H9 (cell line): ENCODE measurements at regions not wholly inside any gene's neighbourhood (a gene's known extent, or its start where the extent isn't known, plus 50 kb on each side); places are given as distances from the start of the nearest gene placed in this dataset.

Experiments
- DNase-seq: peaks from one replicate; pipeline ENCODE4 v3.0.0-alpha.2; 2017
- H2AFZ ChIP-seq: one replicate; pipeline ENCODE4 v1.6.1; 2013; ENCODE audit warnings: mild to moderate bottlenecking, low read length, control low read depth, moderate library complexity
- H2AK5ac ChIP-seq: 2 replicates; pipeline ENCODE4 v1.6.1; 2013; ENCODE audit warnings: low read length, control low read depth, mixed read lengths; ENCODE audit not compliant: insufficient read length
- H2BK120ac ChIP-seq: one replicate; pipeline ENCODE4 v1.6.1; 2013; ENCODE audit warnings: low read depth, mild to moderate bottlenecking, low read length, control low read depth, inconsistent platforms; ENCODE audit not compliant: poor library complexity, severe bottlenecking
- H2BK12ac ChIP-seq: 2 replicates; pipeline ENCODE4 v1.6.1; 2013; ENCODE audit warnings: low read length, control low read depth, mixed read lengths, low read depth; ENCODE audit not compliant: insufficient read length
- H2BK15ac ChIP-seq: 2 replicates; pipeline ENCODE4 v1.6.1; 2013; ENCODE audit warnings: low read depth, low read length, control low read depth
- H2BK20ac ChIP-seq: one replicate; pipeline ENCODE4 v1.6.1; 2013; ENCODE audit warnings: low read depth, mild to moderate bottlenecking, low read length, control low read depth, inconsistent platforms; ENCODE audit not compliant: poor library complexity, severe bottlenecking
- H2BK5ac ChIP-seq: 2 replicates; pipeline ENCODE4 v1.6.1; 2013; ENCODE audit warnings: low read length, control low read depth, mixed read lengths; ENCODE audit not compliant: insufficient read length
- H3K14ac ChIP-seq: 2 replicates; pipeline ENCODE4 v1.6.1; 2013; ENCODE audit warnings: low read length, control low read depth; ENCODE audit not compliant: insufficient read depth
- H3K18ac ChIP-seq: 2 replicates; pipeline ENCODE4 v1.6.1; 2013; ENCODE audit warnings: low read depth, mild to moderate bottlenecking, mixed read lengths, low read length, control low read depth; ENCODE audit not compliant: insufficient read length
- H3K23ac ChIP-seq: 2 replicates; pipeline ENCODE4 v1.6.1; 2013; ENCODE audit warnings: low read length, control low read depth, mixed read lengths, low read depth; ENCODE audit not compliant: insufficient read length
- H3K23me2 ChIP-seq: 2 replicates; pipeline ENCODE4 v1.6.1; 2013; ENCODE audit warnings: low read depth, mild to moderate bottlenecking, mixed read lengths, low read length, control low read depth; ENCODE audit not compliant: insufficient read length, poor library complexity, severe bottlenecking
- H3K27ac ChIP-seq: 2 replicates; pipeline ENCODE4 v1.5.1; 2013; ENCODE audit warnings: low read length, control low read depth, mixed read lengths, low read depth; ENCODE audit not compliant: insufficient read length
- H3K27me3 ChIP-seq: 2 replicates; pipeline ENCODE4 v1.6.1; 2013; ENCODE audit warnings: low read length, control low read depth, inconsistent platforms; ENCODE audit not compliant: insufficient read depth
- H3K4ac ChIP-seq: 2 replicates; pipeline ENCODE4 v1.6.1; 2013; ENCODE audit warnings: low read depth, mild to moderate bottlenecking, control low read depth, inconsistent platforms, low read length, moderate library complexity
- H3K4me1 ChIP-seq: 2 replicates; pipeline ENCODE4 v1.6.1; 2013; ENCODE audit warnings: low read length, control low read depth, inconsistent platforms; ENCODE audit not compliant: insufficient read depth
- H3K4me2 ChIP-seq: 2 replicates; pipeline ENCODE4 v1.6.1; 2013; ENCODE audit warnings: low read length, control low read depth, mixed read lengths; ENCODE audit not compliant: insufficient read length, insufficient read depth
- H3K56ac ChIP-seq: 2 replicates; pipeline ENCODE4 v1.6.1; 2013; ENCODE audit warnings: low read depth, mild to moderate bottlenecking, mixed read lengths, low read length, control low read depth; ENCODE audit not compliant: insufficient read length
- H3K79me1 ChIP-seq: 2 replicates; pipeline ENCODE4 v1.6.1; 2013; ENCODE audit warnings: low read depth, mild to moderate bottlenecking, moderate library complexity, low read length, control low read depth, inconsistent platforms; ENCODE audit not compliant: insufficient read depth, poor library complexity, severe bottlenecking
- H3K79me2 ChIP-seq: 2 replicates; pipeline ENCODE4 v1.6.1; 2013; ENCODE audit warnings: low read length, control low read depth, inconsistent platforms; ENCODE audit not compliant: insufficient read depth
- H3K9ac ChIP-seq: 2 replicates; pipeline ENCODE4 v1.6.1; 2013; ENCODE audit warnings: low read length, control low read depth, mixed read lengths; ENCODE audit not compliant: insufficient read length; ENCODE audit errors: extremely low read depth
- H3K9me3 ChIP-seq: one replicate; pipeline ENCODE4 v1.6.1; 2013; ENCODE audit warnings: low read depth, low read length, inconsistent platforms; ENCODE audit not compliant: control insufficient read depth
- H3T11ph ChIP-seq: one replicate; pipeline ENCODE4 v1.6.1; 2013; ENCODE audit warnings: mild to moderate bottlenecking, low read length, control low read depth, inconsistent platforms
- H4K20me1 ChIP-seq: one replicate; pipeline ENCODE4 v1.6.1; 2013; ENCODE audit not compliant: control insufficient read depth, insufficient read length, insufficient read depth
- H4K5ac ChIP-seq: 2 replicates; pipeline ENCODE4 v1.6.1; 2013; ENCODE audit warnings: low read depth, mild to moderate bottlenecking, mixed read lengths, low read length, control low read depth; ENCODE audit not compliant: insufficient read length
- H4K8ac ChIP-seq: replicated peaks from 2 replicates; pipeline ENCODE4 v1.6.1; 2013; ENCODE audit warnings: low read length, control low read depth, mixed read lengths, low read depth; ENCODE audit not compliant: insufficient read length
- H4K91ac ChIP-seq: 2 replicates; pipeline ENCODE4 v1.6.1; 2013; ENCODE audit warnings: low read depth, mild to moderate bottlenecking, moderate library complexity, mixed read lengths, low read length, control low read depth; ENCODE audit not compliant: insufficient read length
- H3K27ac Mint-ChIP-seq, 3 experiments: 2 replicates in 2 of 3; 3 replicates in 1 of 3; pipeline ENCODE4 v1.8.0; 2020 to 2021; ENCODE audit warnings: mixed read lengths in 3 of 3, mild to moderate bottlenecking in 1 of 3, moderate library complexity in 1 of 3
- H3K27me3 Mint-ChIP-seq: 2 replicates; pipeline ENCODE4 v1.8.0; 2021; ENCODE audit warnings: low read depth, mild to moderate bottlenecking, moderate library complexity, mixed read lengths
- H3K36me3 Mint-ChIP-seq, 3 experiments: 2 replicates in 2 of 3; 3 replicates in 1 of 3; pipeline ENCODE4 v1.8.0; 2020 to 2021; ENCODE audit warnings: low read depth in 3 of 3, mixed read lengths in 3 of 3; ENCODE audit not compliant: insufficient read depth in 1 of 3
- H3K4me1 Mint-ChIP-seq, 2 experiments: 2 replicates each; pipeline ENCODE4 v1.8.0; 2020; ENCODE audit warnings: mixed read lengths in 2 of 2
- H3K4me3 Mint-ChIP-seq, 2 experiments: 2 replicates in 1 of 2; 3 replicates in 1 of 2; pipeline ENCODE4 v1.8.0; 2020 to 2021; ENCODE audit warnings: mild to moderate bottlenecking in 2 of 2, mixed read lengths in 2 of 2, moderate library complexity in 1 of 2
- H3K9me3 Mint-ChIP-seq, 2 experiments: 2 replicates in 1 of 2; 3 replicates in 1 of 2; pipeline ENCODE4 v1.8.0; 2020; ENCODE audit warnings: mild to moderate bottlenecking in 2 of 2, mixed read lengths in 2 of 2, moderate library complexity in 1 of 2
- WGBS: extraction: QIAGEN DNeasy Blood & Tissue Kit; methylation state at CpG from one replicate; pipeline ENCODE4 v1.1.7; 2013; ENCODE audit warnings: missing lambda C conversion rate, low lambda C conversion rate, mixed read lengths; ENCODE audit not compliant: insufficient read length; ENCODE audit errors: extremely low coverage; 5-methylcytosine and 5-hydroxymethylcytosine counted together
- TF ChIP-seq, protein P1 (sequence below): fragments of 200-600 bp; sonication (generic); conservative IDR thresholded peaks from 3 replicates; pipeline ENCODE4 v1.8.0; 2021; ENCODE audit warnings: antibody characterized with exemption, mild to moderate bottlenecking

DNA sequence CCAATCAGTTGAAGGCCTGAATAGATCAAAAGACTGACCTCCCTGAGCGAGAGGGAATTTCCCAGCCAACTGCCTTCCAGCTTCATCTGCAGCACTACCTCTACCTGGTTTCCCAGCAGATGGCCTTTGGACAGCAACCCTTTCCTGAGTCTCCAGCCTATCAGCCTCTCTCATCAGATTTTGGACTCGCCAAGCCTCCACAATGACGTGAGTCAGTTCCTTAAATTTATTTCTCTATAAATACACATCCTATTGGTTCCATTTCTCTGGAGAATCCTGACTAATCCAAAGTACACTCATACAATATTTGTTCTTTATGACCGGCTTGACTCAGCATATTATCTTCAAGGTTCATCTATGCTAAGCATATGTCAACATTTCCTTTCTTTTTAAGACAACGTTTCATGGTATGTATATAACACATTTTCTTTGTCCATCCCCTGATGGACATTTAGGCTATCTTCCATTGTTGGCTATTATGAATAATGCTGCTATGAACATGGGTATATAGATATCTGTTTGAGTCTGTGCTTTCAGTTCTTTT is 294.6 kb downstream of the LRATD1 start:
- Histone ChIP-seq H3K4ac (no peak overlapping the region), H3K9ac (no peak overlapping the region), H3K4me2 (no peak overlapping the region), H3K79me2 (no peaks in the 10 kb centered on the region), H4K5ac (no peak overlapping the region), H3T11ph (no peak overlapping the region), H3K23me2 (no peaks in the 10 kb centered on the region), H2BK5ac (no peak overlapping the region), H3K56ac (no peak overlapping the region), H2AK5ac (no peak overlapping the region), H2BK20ac (no peak overlapping the region), H3K79me1 (no peaks in the 10 kb centered on the region), H2BK120ac (no peak overlapping the region), H2BK15ac (no peak overlapping the region), H4K20me1 (no peaks in the 10 kb centered on the region), H4K8ac (no peak overlapping the region), H3K27ac (no peak overlapping the region), H3K27me3 (no peaks in the 10 kb centered on the region), H3K9me3 (no peaks in the 10 kb centered on the region), H4K91ac (no peak overlapping the region), H2BK12ac (no peak overlapping the region), H3K18ac (no peak overlapping the region), H3K23ac (no peak overlapping the region), H2AFZ (no peak overlapping the region), H3K14ac (no peak overlapping the region), H3K4me1 (no peaks in the 10 kb centered on the region)
- no CpG with 5 or more reads among the region's 5 CpGs for WGBS
- no peak overlapping the region for H3K27ac Mint-ChIP-seq
- no peak overlapping the region for H3K4me3 Mint-ChIP-seq
- TF ChIP-seq, protein P1, sequence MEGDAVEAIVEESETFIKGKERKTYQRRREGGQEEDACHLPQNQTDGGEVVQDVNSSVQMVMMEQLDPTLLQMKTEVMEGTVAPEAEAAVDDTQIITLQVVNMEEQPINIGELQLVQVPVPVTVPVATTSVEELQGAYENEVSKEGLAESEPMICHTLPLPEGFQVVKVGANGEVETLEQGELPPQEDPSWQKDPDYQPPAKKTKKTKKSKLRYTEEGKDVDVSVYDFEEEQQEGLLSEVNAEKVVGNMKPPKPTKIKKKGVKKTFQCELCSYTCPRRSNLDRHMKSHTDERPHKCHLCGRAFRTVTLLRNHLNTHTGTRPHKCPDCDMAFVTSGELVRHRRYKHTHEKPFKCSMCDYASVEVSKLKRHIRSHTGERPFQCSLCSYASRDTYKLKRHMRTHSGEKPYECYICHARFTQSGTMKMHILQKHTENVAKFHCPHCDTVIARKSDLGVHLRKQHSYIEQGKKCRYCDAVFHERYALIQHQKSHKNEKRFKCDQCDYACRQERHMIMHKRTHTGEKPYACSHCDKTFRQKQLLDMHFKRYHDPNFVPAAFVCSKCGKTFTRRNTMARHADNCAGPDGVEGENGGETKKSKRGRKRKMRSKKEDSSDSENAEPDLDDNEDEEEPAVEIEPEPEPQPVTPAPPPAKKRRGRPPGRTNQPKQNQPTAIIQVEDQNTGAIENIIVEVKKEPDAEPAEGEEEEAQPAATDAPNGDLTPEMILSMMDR: no peak
- no peak for DNase-seq
- H3K27me3 Mint-ChIP-seq: no peaks in the 10 kb centered on the region
- H3K9me3 Mint-ChIP-seq: no peaks in the 10 kb centered on the region
- H3K36me3 Mint-ChIP-seq: no peaks in the 10 kb centered on the region
- H3K4me1 Mint-ChIP-seq: no peaks in the 10 kb centered on the region
